ENCODE measurements at regions not wholly inside any gene's neighbourhood (a gene's known extent, or its start where the extent isn't known, plus 50 kb on each side); places are given as distances from the start of the nearest gene placed in this dataset.
A peak's percentile ranks its signal among the peaks of the same experiment; 100 is the strongest.
"Not testable (repeated sequence)": the region's sequence is repeated elsewhere in the genome, so short reads cannot be mapped to it uniquely, and the experiment has no call there.

- DNase-seq (ENCODE audit: low read depth) = not testable (repeated sequence)
Measured at GRCh38 chr1:206362994-206363393, 107.3 kb upstream of the IKBKE start.

GRCh38 chr1:206365271-206365670, 105.0 kb upstream of the IKBKE start:
- DNase-seq (ENCODE audit: low read depth) = peak; percentile 79

- DNase-seq (ENCODE audit: low read depth) = peak; percentile 86
Measured at GRCh38 chr1:206366131-206366530, 104.1 kb upstream of the IKBKE start.

GRCh38 chr1:206366772-206367171, 103.5 kb upstream of the IKBKE start:
- DNase-seq (ENCODE audit: low read depth) = not testable (repeated sequence)

GRCh38 chr1:206367955-206368622, 102.2 kb upstream of the IKBKE start:
- not testable (repeated sequence) for DNase-seq (ENCODE audit: low read depth)

GRCh38 chr1:206374725-206375124, 95.6 kb upstream of the IKBKE start:
- not testable (repeated sequence) for DNase-seq (ENCODE audit: low read depth)

- DNase-seq (ENCODE audit: low read depth) = not testable (repeated sequence)
Measured at GRCh38 chr1:206375552-206375951, 94.7 kb upstream of the IKBKE start.

GRCh38 chr1:206378506-206378905, 91.8 kb upstream of the IKBKE start:
- not testable (repeated sequence) for DNase-seq (ENCODE audit: low read depth)

- DNase-seq (ENCODE audit: low read depth) = not testable (repeated sequence)
Measured at GRCh38 chr1:206379245-206379644, 91.0 kb upstream of the IKBKE start.

GRCh38 chr1:206380163-206380790, 90.0 kb upstream of the IKBKE start:
- DNase-seq (ENCODE audit: low read depth) = peak; percentile 56

- peak; percentile 69 for DNase-seq (ENCODE audit: low read depth)
Measured at GRCh38 chr1:206380791-206381610, 89.3 kb upstream of the IKBKE start.

- DNase-seq (ENCODE audit: low read depth) = peak; percentile 84
Measured at GRCh38 chr1:206384029-206384807, 86.1 kb upstream of the IKBKE start.

GRCh38 chr1:206384891-206385290, 85.4 kb upstream of the IKBKE start:
- DNase-seq (ENCODE audit: low read depth) = not testable (repeated sequence)

GRCh38 chr1:206387631-206388030, 82.6 kb upstream of the IKBKE start:
- not testable (repeated sequence) for DNase-seq (ENCODE audit: low read depth)

- DNase-seq (ENCODE audit: low read depth) = not testable (repeated sequence)
Measured at GRCh38 chr1:206391903-206392302, 78.4 kb upstream of the IKBKE start.

GRCh38 chr1:206397501-206397900, 72.8 kb upstream of the IKBKE start:
- DNase-seq (ENCODE audit: low read depth) = not testable (repeated sequence)

- DNase-seq (ENCODE audit: low read depth) = not testable (repeated sequence)
Measured at GRCh38 chr1:206398261-206398660, 72.0 kb upstream of the IKBKE start.

- DNase-seq (ENCODE audit: low read depth) = not testable (repeated sequence)
Measured at GRCh38 chr1:206403612-206404307, 66.5 kb upstream of the IKBKE start.

GRCh38 chr1:206404309-206405027, 65.8 kb upstream of the IKBKE start:
- DNase-seq (ENCODE audit: low read depth) = not testable (repeated sequence)

- not testable (repeated sequence) for DNase-seq (ENCODE audit: low read depth)
Measured at GRCh38 chr1:206405282-206405681, 65.0 kb upstream of the IKBKE start.

Data from RPMI7951 (cell line).